Neuron (in vitro differentiated cells): ENCODE measurements at regions not wholly inside any gene's neighbourhood (a gene's known extent, or its start where the extent isn't known, plus 50 kb on each side); places are given as distances from the start of the nearest gene placed in this dataset.
"Not testable (repeated sequence)": the region's sequence is repeated elsewhere in the genome, so short reads cannot be mapped to it uniquely, and the experiment has no call there.

Experiments used
- H2AFZ ChIP-seq: one replicate; pipeline ENCODE4 v1.6.1; 2013; ENCODE audit warnings: low read depth, mild to moderate bottlenecking, inconsistent platforms, low read length, moderate library complexity
- H3K27me3 ChIP-seq: one replicate; pipeline ENCODE4 v1.6.1; 2013; ENCODE audit warnings: low read length; ENCODE audit not compliant: insufficient read depth
- H3K36me3 ChIP-seq: one replicate; pipeline ENCODE4 v1.6.1; 2013; ENCODE audit warnings: low read length; ENCODE audit not compliant: insufficient read depth
- H3K4me1 ChIP-seq: one replicate; pipeline ENCODE4 v1.6.1; 2013; ENCODE audit warnings: low read length; ENCODE audit not compliant: insufficient read depth
- H3K4me3 ChIP-seq: 2 replicates; pipeline ENCODE4 v1.5.1; 2013; ENCODE audit warnings: mild to moderate bottlenecking, low read length, moderate library complexity
- H3K9me3 ChIP-seq: one replicate; pipeline ENCODE4 v1.6.1; 2013; ENCODE audit warnings: low read length

- no peak overlapping the region for H2AFZ ChIP-seq
- no peaks in the 10 kb centered on the region for H3K4me1 ChIP-seq
- no peaks in the 10 kb centered on the region for H3K36me3 ChIP-seq
- H3K27me3 ChIP-seq = no peaks in the 10 kb centered on the region
- H3K9me3 ChIP-seq = no peaks in the 10 kb centered on the region
- H3K4me3 ChIP-seq = no peak overlapping the region
Observed at GRCh38 chr11:134958870-134959269, 546.8 kb upstream of the B3GAT1 start.

- Histone ChIP-seq H2AFZ (no peak overlapping the region), H3K27me3 (no peaks in the 10 kb centered on the region), H3K9me3 (no peaks in the 10 kb centered on the region)
Observed at GRCh38 chr11:134958336-134958640, 546.2 kb upstream of the B3GAT1 start.

GRCh38 chr11:134957540-134958335, 545.7 kb upstream of the B3GAT1 start:
- H3K9me3 ChIP-seq = no peaks in the 10 kb centered on the region
- no peaks in the 10 kb centered on the region for H3K36me3 ChIP-seq
- H3K4me1 ChIP-seq = no peaks in the 10 kb centered on the region
- H3K4me3 ChIP-seq = no peak overlapping the region
- no peak overlapping the region for H2AFZ ChIP-seq
- no peaks in the 10 kb centered on the region for H3K27me3 ChIP-seq

More at GRCh38 chr11:134958336-134958640, 546.2 kb upstream of the B3GAT1 start:
- no peak overlapping the region for H3K4me3 ChIP-seq
- H3K4me1 ChIP-seq = no peaks in the 10 kb centered on the region
- no peaks in the 10 kb centered on the region for H3K36me3 ChIP-seq

GRCh38 chr11:134956450-134957210, 544.6 kb upstream of the B3GAT1 start:
- no peaks in the 10 kb centered on the region for H3K4me1 ChIP-seq
- H3K27me3 ChIP-seq = no peaks in the 10 kb centered on the region
- no peak overlapping the region for H2AFZ ChIP-seq
- no peaks in the 10 kb centered on the region for H3K9me3 ChIP-seq
- no peaks in the 10 kb centered on the region for H3K36me3 ChIP-seq
- no peak overlapping the region for H3K4me3 ChIP-seq

GRCh38 chr11:134955970-134956369, 543.9 kb upstream of the B3GAT1 start:
- H2AFZ ChIP-seq, H3K4me1 ChIP-seq, H3K9me3 ChIP-seq, H3K36me3 ChIP-seq, H3K4me3 ChIP-seq, H3K27me3 ChIP-seq: not testable (repeated sequence)

- no peak overlapping the region for H3K4me3 ChIP-seq
- H3K9me3 ChIP-seq = no peaks in the 10 kb centered on the region
- H3K4me1 ChIP-seq = no peaks in the 10 kb centered on the region
- no peaks in the 10 kb centered on the region for H3K27me3 ChIP-seq
- no peaks in the 10 kb centered on the region for H3K36me3 ChIP-seq
- no peak overlapping the region for H2AFZ ChIP-seq
Observed at GRCh38 chr11:134955281-134955680, 543.2 kb upstream of the B3GAT1 start.

- H3K4me1 ChIP-seq, H3K4me3 ChIP-seq, H3K27me3 ChIP-seq, H2AFZ ChIP-seq, H3K9me3 ChIP-seq, H3K36me3 ChIP-seq: not testable (repeated sequence)
Observed at GRCh38 chr11:134954456-134954855, 542.4 kb upstream of the B3GAT1 start.

GRCh38 chr11:134953417-134953970, 541.5 kb upstream of the B3GAT1 start:
- not testable (repeated sequence) for H3K36me3 ChIP-seq, H2AFZ ChIP-seq, H3K4me3 ChIP-seq, H3K9me3 ChIP-seq, H3K4me1 ChIP-seq, H3K27me3 ChIP-seq

- no peak overlapping the region for H2AFZ ChIP-seq
- no peaks in the 10 kb centered on the region for H3K4me1 ChIP-seq
- no peaks in the 10 kb centered on the region for H3K36me3 ChIP-seq
- H3K9me3 ChIP-seq = no peaks in the 10 kb centered on the region
- H3K27me3 ChIP-seq = no peaks in the 10 kb centered on the region
- H3K4me3 ChIP-seq = no peak overlapping the region
Observed at GRCh38 chr11:134951305-134951700, 539.3 kb upstream of the B3GAT1 start.

GRCh38 chr11:134950692-134951304, 538.8 kb upstream of the B3GAT1 start:
- Histone ChIP-seq H3K9me3 (no peaks in the 10 kb centered on the region), H2AFZ (no peak overlapping the region), H3K36me3 (no peaks in the 10 kb centered on the region), H3K4me1 (no peaks in the 10 kb centered on the region), H3K27me3 (no peaks in the 10 kb centered on the region), H3K4me3 (no peak overlapping the region)

GRCh38 chr11:134949121-134950090, 537.4 kb upstream of the B3GAT1 start:
- Histone ChIP-seq H3K27me3 (peaks cover 2% of the 10 kb centered on the region), H3K36me3 (no peaks in the 10 kb centered on the region), H3K4me1 (no peaks in the 10 kb centered on the region), H2AFZ (no peak overlapping the region), H3K4me3 (no peak overlapping the region), H3K9me3 (no peaks in the 10 kb centered on the region)

- Histone ChIP-seq H3K4me1 (peaks cover 9% of the 10 kb centered on the region), H3K4me3 (no peak overlapping the region), H2AFZ (no peak overlapping the region), H3K27me3 (peaks cover 2% of the 10 kb centered on the region), H3K36me3 (no peaks in the 10 kb centered on the region), H3K9me3 (no peaks in the 10 kb centered on the region)
Observed at GRCh38 chr11:134947556-134947955, 535.5 kb upstream of the B3GAT1 start.
